Esophagus muscularis mucosa (tissue), 4 donors: ENCODE measurements at regions not wholly inside any gene's neighbourhood (a gene's known extent, or its start where the extent isn't known, plus 50 kb on each side); places are given as distances from the start of the nearest gene placed in this dataset.

Experiments used
- DNase-seq: peaks from one replicate; pipeline ENCODE4 v3.0.0-alpha.2; 2017; ENCODE audit errors: extremely low spot score
- H3K27ac ChIP-seq, 4 donors: fragments of 200-600 bp; sonication (generic); replicated peaks in 1 of 4; 1 replicate in 3 of 4; 2 replicates in 1 of 4; pipeline ENCODE4 v1.5.1; 2016 to 2019; ENCODE audit warnings: mild to moderate bottlenecking in 1 of 4
- H3K27me3 ChIP-seq, 4 donors: fragments of 200-600 bp; sonication (generic); one replicate each; pipeline versions ENCODE4 v1.5.1 to v1.6.0; 2016 to 2019
- H3K36me3 ChIP-seq, 4 donors: fragments of 200-600 bp; sonication (generic); one replicate each; pipeline ENCODE4 v1.5.1; 2016 to 2019
- H3K4me1 ChIP-seq, 4 donors: fragments of 200-600 bp; sonication (generic); one replicate each; pipeline ENCODE4 v1.5.1; 2016 to 2019
- H3K4me3 ChIP-seq, 4 donors: fragments of 200-600 bp; sonication (generic); 1 replicate in 2 of 4; 2 replicates in 2 of 4; pipeline ENCODE4 v1.5.1; 2016 to 2019; ENCODE audit warnings: mild to moderate bottlenecking in 4 of 4, moderate library complexity in 1 of 4
- H3K9me3 ChIP-seq, 4 donors: fragments of 200-600 bp; sonication (generic); 1 replicate in 3 of 4; 2 replicates in 1 of 4; pipeline ENCODE4 v1.5.1; 2016 to 2019
- CTCF ChIP-seq, 3 experiments: fragments of 200-600 bp in 2 of 3; fragments of 450-650 bp in 1 of 3; sonication (generic) in 2 of 3; IDR thresholded peaks; one replicate each; pipeline ENCODE4 v1.5.1; 2017 to 2019; ENCODE audit warnings: antibody characterized with exemption in 3 of 3, mild to moderate bottlenecking in 2 of 3, moderate library complexity in 1 of 3
- EP300 ChIP-seq: sonication (generic); formaldehyde crosslinking; IDR thresholded peaks from one replicate; pipeline ENCODE4 v1.6.1; 2017; ENCODE audit warnings: antibody characterized with exemption
- POLR2A ChIP-seq: fragments of 450-650 bp; IDR thresholded peaks from one replicate; pipeline ENCODE4 v1.6.1; 2017; ENCODE audit warnings: antibody characterized with exemption, moderate library complexity, mild to moderate bottlenecking, low read depth
- POLR2AphosphoS5 ChIP-seq, 2 donors: sonication (generic); formaldehyde crosslinking; IDR thresholded peaks; one replicate each; pipeline ENCODE4 v1.6.1; 2017; ENCODE audit warnings: antibody characterized with exemption in 2 of 2
- WGBS: methylation state at CpG from one replicate; pipeline ENCODE4 v1.1.5; 2018; 5-methylcytosine and 5-hydroxymethylcytosine counted together
- intact Hi-C: fragments of 100-400 bp; cut with DNase I; formaldehyde crosslinking; loops from one replicate; pipeline ENCODE4 v1.15.1; 2023

- H3K27me3 ChIP-seq = no peaks in the 10 kb centered on the region
- H3K36me3 ChIP-seq = no peaks in the 10 kb centered on the region
- intact Hi-C loops = no loop called here
- DNase-seq = no peak
- TF ChIP-seq POLR2AphosphoS5 (IDR thresholded peaks at IDR 0.05) = no peak
- no peak overlapping the region for H3K4me3 ChIP-seq
- H3K4me1 ChIP-seq = no peaks in the 10 kb centered on the region
- H3K9me3 ChIP-seq = no peaks in the 10 kb centered on the region
- H3K27ac ChIP-seq = no peak overlapping the region
These were observed 533.2 kb downstream of the REEP3 start for GRCh38 chr10:64054392-64054791.

GRCh38 chr10:64059884-64060283 lies 538.7 kb downstream of the REEP3 start:
- H3K27me3 ChIP-seq = no peaks in the 10 kb centered on the region
- TF ChIP-seq POLR2AphosphoS5 (IDR thresholded peaks at IDR 0.05) = no peak
- TF ChIP-seq CTCF (IDR thresholded peaks at IDR 0.05) = no peak
- no peak for TF ChIP-seq POLR2A
- no peak for TF ChIP-seq EP300
- no peak overlapping the region for H3K27ac ChIP-seq
- no peak overlapping the region for H3K4me3 ChIP-seq
- H3K9me3 ChIP-seq = no peaks in the 10 kb centered on the region
- 80% methylated on average over 1 of the region's 1 CpG for WGBS
- no peaks in the 10 kb centered on the region for H3K4me1 ChIP-seq
- no peak for DNase-seq
- no peaks in the 10 kb centered on the region for H3K36me3 ChIP-seq
- intact Hi-C loops = no loop called here

GRCh38 chr10:64060389-64060788 lies 539.2 kb downstream of the REEP3 start:
- intact Hi-C loops = no loop called here
- H3K9me3 ChIP-seq = no peaks in the 10 kb centered on the region
- H3K4me1 ChIP-seq = no peaks in the 10 kb centered on the region
- no peak overlapping the region for H3K27ac ChIP-seq
- TF ChIP-seq POLR2AphosphoS5 (IDR thresholded peaks at IDR 0.05) (no peak), POLR2A (no peak), EP300 (no peak), CTCF (IDR thresholded peaks at IDR 0.05) (no peak)
- H3K36me3 ChIP-seq = no peaks in the 10 kb centered on the region
- 77% methylated on average over 7 of the region's 7 CpGs for WGBS
- H3K4me3 ChIP-seq = no peak overlapping the region
- no peaks in the 10 kb centered on the region for H3K27me3 ChIP-seq
- DNase-seq = no peak

GRCh38 chr10:64062793-64063192 lies 541.6 kb downstream of the REEP3 start:
- Histone ChIP-seq H3K9me3 (no peaks in the 10 kb centered on the region), H3K4me3 (no peak overlapping the region), H3K27me3 (no peaks in the 10 kb centered on the region), H3K36me3 (no peaks in the 10 kb centered on the region), H3K4me1 (peaks cover 0 to 8% (median 5%) of the 10 kb centered on the region in 4 donors), H3K27ac (no peak overlapping the region)
- TF ChIP-seq EP300 (no peak), POLR2A (no peak), CTCF (IDR thresholded peaks at IDR 0.05) (no peak), POLR2AphosphoS5 (IDR thresholded peaks at IDR 0.05) (no peak)
- 61% methylated on average over 4 of the region's 4 CpGs for WGBS
- no peak for DNase-seq
- intact Hi-C loops = no loop called here

- TF ChIP-seq POLR2AphosphoS5 (IDR thresholded peaks at IDR 0.05) (no peak), EP300 (no peak), CTCF (IDR thresholded peaks at IDR 0.05) (no peak), POLR2A (no peak)
- WGBS = 16% methylated on average over 4 of the region's 4 CpGs
- no peak overlapping the region for H3K27ac ChIP-seq
- H3K27me3 ChIP-seq = no peaks in the 10 kb centered on the region
- no peak overlapping the region for H3K4me3 ChIP-seq
- peaks cover 0 to 8% (median 5%) of the 10 kb centered on the region in 4 donors for H3K4me1 ChIP-seq
- no peaks in the 10 kb centered on the region for H3K36me3 ChIP-seq
- intact Hi-C loops = no loop called here
- H3K9me3 ChIP-seq = no peaks in the 10 kb centered on the region
- DNase-seq = peak; percentile 55
These were observed 545.9 kb downstream of the REEP3 start for GRCh38 chr10:64067009-64067606.
